ENCODE measurements at regions not wholly inside any gene's neighbourhood (a gene's known extent, or its start where the extent isn't known, plus 50 kb on each side); places are given as distances from the start of the nearest gene placed in this dataset.

DNA sequence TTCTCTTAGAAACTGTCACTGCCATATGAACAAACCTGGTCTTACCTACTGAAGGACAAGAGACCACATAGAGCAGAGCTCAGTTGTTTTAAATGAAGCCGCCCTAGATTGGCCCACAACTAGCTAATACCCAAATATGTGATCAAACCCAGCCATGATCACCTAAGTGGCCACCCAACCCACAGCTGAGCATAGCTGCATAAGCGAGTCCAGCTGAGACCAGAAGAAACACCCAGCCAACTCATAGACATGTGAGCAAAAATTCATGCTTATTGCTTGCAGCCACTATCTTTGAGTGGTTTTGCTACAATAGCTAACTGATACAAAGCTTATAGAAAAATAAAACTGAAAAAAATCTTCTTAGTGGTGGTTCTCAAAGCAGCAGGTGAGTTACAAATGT, 124.3 kb upstream of the CPNE4 start:
- Histone ChIP-seq H3K79me2 (ENCODE audit: insufficient read depth) (no peaks in the 10 kb centered on the region), H3K9me3 (no peaks in the 10 kb centered on the region), H3K27ac (ENCODE audit: low read depth in 2 of 2, low read length in 1 of 2) (no peak overlapping the region), H3K27me3 (ENCODE audit: insufficient read depth) (no peaks in the 10 kb centered on the region), H3F3A (replicated peaks; ENCODE audit: insufficient read depth) (no peaks in the 10 kb centered on the region), H2AFZ (ENCODE audit: low read depth) (no peak overlapping the region), H3K4me1 (ENCODE audit: control insufficient read depth in 1 of 2, insufficient read depth in 2 of 2, low read depth in 1 of 2, low read length in 1 of 2) (no peaks in the 10 kb centered on the region), H3K4me3 (ENCODE audit: low read depth in 2 of 2, low read length in 1 of 2) (no peak overlapping the region), H4K20me1 (ENCODE audit: insufficient read depth) (no peaks in the 10 kb centered on the region), H3K9me2 (no peaks in the 10 kb centered on the region), H3K4me2 (no peak overlapping the region), H3K36me3 (replicated peaks in 1 of 2; ENCODE audit: control insufficient read depth in 1 of 2, insufficient read depth in 2 of 2, low read length in 1 of 2) (no peaks in the 10 kb centered on the region), H3K9ac (no peak overlapping the region)
- DNase-seq, result no peak
- TF ChIP-seq RCOR1 (IDR thresholded peaks at IDR 0.05; ENCODE audit: low read length) (no peak), GABPA (IDR thresholded peaks at IDR 0.05; ENCODE audit: low read depth) (no peak), ELF1 (IDR thresholded peaks at IDR 0.05) (no peak), YY1 (IDR thresholded peaks at IDR 0.05; ENCODE audit: low read depth) (no peak), FOXM1 (IDR thresholded peaks at IDR 0.05; ENCODE audit: low read depth) (no peak)
- TF ChIP-seq, protein P1, sequence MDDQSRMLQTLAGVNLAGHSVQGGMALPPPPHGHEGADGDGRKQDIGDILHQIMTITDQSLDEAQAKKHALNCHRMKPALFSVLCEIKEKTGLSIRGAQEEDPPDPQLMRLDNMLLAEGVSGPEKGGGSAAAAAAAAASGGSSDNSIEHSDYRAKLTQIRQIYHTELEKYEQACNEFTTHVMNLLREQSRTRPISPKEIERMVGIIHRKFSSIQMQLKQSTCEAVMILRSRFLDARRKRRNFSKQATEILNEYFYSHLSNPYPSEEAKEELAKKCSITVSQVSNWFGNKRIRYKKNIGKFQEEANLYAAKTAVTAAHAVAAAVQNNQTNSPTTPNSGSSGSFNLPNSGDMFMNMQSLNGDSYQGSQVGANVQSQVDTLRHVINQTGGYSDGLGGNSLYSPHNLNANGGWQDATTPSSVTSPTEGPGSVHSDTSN (IDR thresholded peaks at IDR 0.05), result no peak
- TF ChIP-seq, protein P2, sequence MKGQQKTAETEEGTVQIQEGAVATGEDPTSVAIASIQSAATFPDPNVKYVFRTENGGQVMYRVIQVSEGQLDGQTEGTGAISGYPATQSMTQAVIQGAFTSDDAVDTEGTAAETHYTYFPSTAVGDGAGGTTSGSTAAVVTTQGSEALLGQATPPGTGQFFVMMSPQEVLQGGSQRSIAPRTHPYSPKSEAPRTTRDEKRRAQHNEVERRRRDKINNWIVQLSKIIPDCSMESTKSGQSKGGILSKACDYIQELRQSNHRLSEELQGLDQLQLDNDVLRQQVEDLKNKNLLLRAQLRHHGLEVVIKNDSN (IDR thresholded peaks at IDR 0.05; ENCODE audit: borderline replicate concordance, low read depth), result no peak
- 36% methylated on average over 2 of the region's 2 CpGs for WGBS (ENCODE audit: low lambda C conversion rate)
- CTCF ChIA-PET, result interaction anchor here (1.2 to 1.3 kb wide), 2 partner anchors 29 to 121 kb away, joined by 4 read pairs; no protein-coding TSS in a partner anchor
- POLR2A ChIA-PET, result no interaction called here

DNA sequence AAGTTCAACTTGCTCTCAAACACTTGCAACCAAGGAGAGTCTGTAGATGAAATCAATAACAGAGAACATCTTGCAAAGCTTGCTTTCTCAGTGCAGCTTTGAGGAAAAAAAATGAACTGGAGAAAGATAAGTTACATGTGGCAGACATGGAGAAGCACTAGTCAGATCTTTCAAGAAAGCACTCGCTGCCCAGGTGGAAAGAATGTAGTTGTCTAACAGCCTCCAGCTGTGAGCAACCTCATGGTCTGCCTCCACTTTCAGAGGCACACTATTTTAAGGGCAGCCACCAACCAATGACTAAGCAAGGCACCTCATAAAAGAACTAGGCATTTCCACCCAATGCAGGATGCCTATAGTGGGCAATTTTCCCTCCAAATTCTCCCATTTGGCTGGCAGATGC, 125.4 kb upstream of the CPNE4 start:
- no peaks in the 10 kb centered on the region for H3K9me3 ChIP-seq
- no peaks in the 10 kb centered on the region for H3K27me3 ChIP-seq (ENCODE audit: insufficient read depth)
- no peaks in the 10 kb centered on the region for H3K36me3 ChIP-seq (replicated peaks in 1 of 2; ENCODE audit: control insufficient read depth in 1 of 2, insufficient read depth in 2 of 2, low read length in 1 of 2)
- H2AFZ ChIP-seq (ENCODE audit: low read depth), result no peak overlapping the region
- H3K9me2 ChIP-seq, result no peaks in the 10 kb centered on the region
- 73% methylated on average over 1 of the region's 1 CpG for WGBS (ENCODE audit: low lambda C conversion rate)
- no peaks in the 10 kb centered on the region for H4K20me1 ChIP-seq (ENCODE audit: insufficient read depth)
- TF ChIP-seq RFX5 (IDR thresholded peaks at IDR 0.05; ENCODE audit: low read length), result no peak
- no peak for TF ChIP-seq CHD2 (IDR thresholded peaks at IDR 0.05; ENCODE audit: low read length, partially characterized antibody)
- no peak for TF ChIP-seq GATA2 (CRISPR knock-in tag; IDR thresholded peaks at IDR 0.05)
- TF ChIP-seq RCOR1 (IDR thresholded peaks at IDR 0.05; ENCODE audit: low read length), result no peak
- TF ChIP-seq, protein P3, sequence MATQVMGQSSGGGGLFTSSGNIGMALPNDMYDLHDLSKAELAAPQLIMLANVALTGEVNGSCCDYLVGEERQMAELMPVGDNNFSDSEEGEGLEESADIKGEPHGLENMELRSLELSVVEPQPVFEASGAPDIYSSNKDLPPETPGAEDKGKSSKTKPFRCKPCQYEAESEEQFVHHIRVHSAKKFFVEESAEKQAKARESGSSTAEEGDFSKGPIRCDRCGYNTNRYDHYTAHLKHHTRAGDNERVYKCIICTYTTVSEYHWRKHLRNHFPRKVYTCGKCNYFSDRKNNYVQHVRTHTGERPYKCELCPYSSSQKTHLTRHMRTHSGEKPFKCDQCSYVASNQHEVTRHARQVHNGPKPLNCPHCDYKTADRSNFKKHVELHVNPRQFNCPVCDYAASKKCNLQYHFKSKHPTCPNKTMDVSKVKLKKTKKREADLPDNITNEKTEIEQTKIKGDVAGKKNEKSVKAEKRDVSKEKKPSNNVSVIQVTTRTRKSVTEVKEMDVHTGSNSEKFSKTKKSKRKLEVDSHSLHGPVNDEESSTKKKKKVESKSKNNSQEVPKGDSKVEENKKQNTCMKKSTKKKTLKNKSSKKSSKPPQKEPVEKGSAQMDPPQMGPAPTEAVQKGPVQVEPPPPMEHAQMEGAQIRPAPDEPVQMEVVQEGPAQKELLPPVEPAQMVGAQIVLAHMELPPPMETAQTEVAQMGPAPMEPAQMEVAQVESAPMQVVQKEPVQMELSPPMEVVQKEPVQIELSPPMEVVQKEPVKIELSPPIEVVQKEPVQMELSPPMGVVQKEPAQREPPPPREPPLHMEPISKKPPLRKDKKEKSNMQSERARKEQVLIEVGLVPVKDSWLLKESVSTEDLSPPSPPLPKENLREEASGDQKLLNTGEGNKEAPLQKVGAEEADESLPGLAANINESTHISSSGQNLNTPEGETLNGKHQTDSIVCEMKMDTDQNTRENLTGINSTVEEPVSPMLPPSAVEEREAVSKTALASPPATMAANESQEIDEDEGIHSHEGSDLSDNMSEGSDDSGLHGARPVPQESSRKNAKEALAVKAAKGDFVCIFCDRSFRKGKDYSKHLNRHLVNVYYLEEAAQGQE (IDR thresholded peaks at IDR 0.05; ENCODE audit: low read depth, low read length), result no peak
- no peak for TF ChIP-seq YY1 (IDR thresholded peaks at IDR 0.05; ENCODE audit: low read depth)
- TF ChIP-seq FOXM1 (IDR thresholded peaks at IDR 0.05; ENCODE audit: low read depth), result no peak
- no peak for TF ChIP-seq MXI1 (IDR thresholded peaks at IDR 0.05; ENCODE audit: low read depth, low read length)
- TF ChIP-seq, protein P1 (IDR thresholded peaks at IDR 0.05), result no peak
- no peak for TF ChIP-seq RAD21 (IDR thresholded peaks at IDR 0.05; ENCODE audit: low read length)
- TF ChIP-seq, protein P4, sequence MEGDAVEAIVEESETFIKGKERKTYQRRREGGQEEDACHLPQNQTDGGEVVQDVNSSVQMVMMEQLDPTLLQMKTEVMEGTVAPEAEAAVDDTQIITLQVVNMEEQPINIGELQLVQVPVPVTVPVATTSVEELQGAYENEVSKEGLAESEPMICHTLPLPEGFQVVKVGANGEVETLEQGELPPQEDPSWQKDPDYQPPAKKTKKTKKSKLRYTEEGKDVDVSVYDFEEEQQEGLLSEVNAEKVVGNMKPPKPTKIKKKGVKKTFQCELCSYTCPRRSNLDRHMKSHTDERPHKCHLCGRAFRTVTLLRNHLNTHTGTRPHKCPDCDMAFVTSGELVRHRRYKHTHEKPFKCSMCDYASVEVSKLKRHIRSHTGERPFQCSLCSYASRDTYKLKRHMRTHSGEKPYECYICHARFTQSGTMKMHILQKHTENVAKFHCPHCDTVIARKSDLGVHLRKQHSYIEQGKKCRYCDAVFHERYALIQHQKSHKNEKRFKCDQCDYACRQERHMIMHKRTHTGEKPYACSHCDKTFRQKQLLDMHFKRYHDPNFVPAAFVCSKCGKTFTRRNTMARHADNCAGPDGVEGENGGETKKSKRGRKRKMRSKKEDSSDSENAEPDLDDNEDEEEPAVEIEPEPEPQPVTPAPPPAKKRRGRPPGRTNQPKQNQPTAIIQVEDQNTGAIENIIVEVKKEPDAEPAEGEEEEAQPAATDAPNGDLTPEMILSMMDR (IDR thresholded peaks at IDR 0.05), result no peak
- H3K4me2 ChIP-seq, result no peak overlapping the region
- no peak overlapping the region for H3K4me3 ChIP-seq (ENCODE audit: low read depth in 2 of 2, low read length in 1 of 2)
- H3K79me2 ChIP-seq (ENCODE audit: insufficient read depth), result no peaks in the 10 kb centered on the region
- POLR2A ChIA-PET, result no interaction called here
- CTCF ChIA-PET, result interaction anchor here (1.3 kb wide), 1 partner anchor 122 kb away, joined by 4 read pairs; no protein-coding TSS in a partner anchor
- H3K27ac ChIP-seq (ENCODE audit: low read depth in 2 of 2, low read length in 1 of 2), result no peak overlapping the region
- no peak for DNase-seq
- no peaks in the 10 kb centered on the region for H3F3A ChIP-seq (replicated peaks; ENCODE audit: insufficient read depth)
- H3K4me1 ChIP-seq (ENCODE audit: control insufficient read depth in 1 of 2, insufficient read depth in 2 of 2, low read depth in 1 of 2, low read length in 1 of 2), result no peaks in the 10 kb centered on the region
- no peak overlapping the region for H3K9ac ChIP-seq
